Upper lobe of left lung (tissue), 6 donors: ENCODE measurements at regions not wholly inside any gene's neighbourhood (a gene's known extent, or its start where the extent isn't known, plus 50 kb on each side); places are given as distances from the start of the nearest gene placed in this dataset.

Source experiments
- ATAC-seq, 2 donors: fragments of 200-7000 bp; cut with Tn5 transposase; one replicate each; pipeline ENCODE4 v1.9.1; 2022; ENCODE audit warnings: mild to moderate bottlenecking in 2 of 2, moderate library complexity in 2 of 2; ENCODE audit not compliant: low FRiP score in 2 of 2
- DNase-seq, 2 donors: peaks; one replicate each; pipeline ENCODE4 v3.0.0-alpha.2; 2019 to 2020
- H3K27ac ChIP-seq, 4 donors: fragments of 200-600 bp; sonication (generic); one replicate each; pipeline ENCODE4 v1.5.1; 2016 to 2019
- H3K27me3 ChIP-seq, 4 donors: fragments of 200-600 bp; sonication (generic); one replicate each; pipeline ENCODE4 v1.5.1; 2017 to 2019
- H3K36me3 ChIP-seq, 4 donors: fragments of 200-600 bp; sonication (generic); one replicate each; pipeline ENCODE4 v1.5.1; 2016 to 2019
- H3K4me1 ChIP-seq, 4 donors: fragments of 200-600 bp; sonication (generic); one replicate each; pipeline ENCODE4 v1.5.1; 2018 to 2019
- H3K4me3 ChIP-seq, 4 donors: fragments of 200-600 bp; sonication (generic); one replicate each; pipeline ENCODE4 v1.5.1; 2017 to 2019; ENCODE audit warnings: mild to moderate bottlenecking in 2 of 4, moderate library complexity in 1 of 4
- H3K9me3 ChIP-seq, 4 donors: fragments of 200-600 bp; sonication (generic); one replicate each; pipeline ENCODE4 v1.5.1; 2018 to 2019
- CTCF ChIP-seq, 6 experiments: fragments of 450-650 bp in 4 of 6; fragments of 200-600 bp in 2 of 6; sonication (generic) in 2 of 6; IDR thresholded peaks; one replicate each; pipeline ENCODE4 v1.5.1; 2016 to 2019; ENCODE audit warnings: antibody characterized with exemption in 6 of 6
- EP300 ChIP-seq, 4 donors: sonication (generic); formaldehyde crosslinking; IDR thresholded peaks; one replicate each; pipeline ENCODE4 v1.5.1; 2017; ENCODE audit warnings: antibody characterized with exemption in 4 of 4, control low read depth in 2 of 4
- POLR2A ChIP-seq, 4 donors: fragments of 450-650 bp; IDR thresholded peaks; one replicate each; pipeline ENCODE4 v1.5.1; 2016 to 2017; ENCODE audit warnings: antibody characterized with exemption in 4 of 4, mild to moderate bottlenecking in 2 of 4
- POLR2AphosphoS5 ChIP-seq, 2 donors: sonication (generic); formaldehyde crosslinking; IDR thresholded peaks; one replicate each; pipeline ENCODE4 v1.5.1; 2017; ENCODE audit warnings: antibody characterized with exemption in 2 of 2
- WGBS, 2 donors: methylation state at CpG; one replicate each; pipeline ENCODE4 v1.1.5; 2017 to 2018; 5-methylcytosine and 5-hydroxymethylcytosine counted together
- donor health status: DM: no; HTN: no; CAD: no; lungs with moderate emphysema.
- donor health status: DM: no; HTN: yes; CAD: no; lungs with severe emphysema.

GRCh38 chr20:56926501-56926900, 297.4 kb downstream of the TFAP2C start:
- Histone ChIP-seq H3K36me3 (no peaks in the 10 kb centered on the region), H3K27ac (no peak overlapping the region), H3K4me1 (peaks cover 5 to 16% (median 7%) of the 10 kb centered on the region in 4 donors), H3K27me3 (peaks cover 0 to 32% (median 18%) of the 10 kb centered on the region in 4 donors), H3K4me3 (no peak overlapping the region), H3K9me3 (no peaks in the 10 kb centered on the region)
- ATAC-seq = no peak
- DNase-seq = no peak
- 47 to 51% methylated on average over 2 of the region's 2 CpGs for WGBS, 2 donors
- TF ChIP-seq EP300 (IDR thresholded peaks at IDR 0.05) = no peak
- no peak for TF ChIP-seq POLR2AphosphoS5 (IDR thresholded peaks at IDR 0.05)
- TF ChIP-seq CTCF (IDR thresholded peaks at IDR 0.05) = no peak
- no peak for TF ChIP-seq POLR2A (IDR thresholded peaks at IDR 0.05)

DNA sequence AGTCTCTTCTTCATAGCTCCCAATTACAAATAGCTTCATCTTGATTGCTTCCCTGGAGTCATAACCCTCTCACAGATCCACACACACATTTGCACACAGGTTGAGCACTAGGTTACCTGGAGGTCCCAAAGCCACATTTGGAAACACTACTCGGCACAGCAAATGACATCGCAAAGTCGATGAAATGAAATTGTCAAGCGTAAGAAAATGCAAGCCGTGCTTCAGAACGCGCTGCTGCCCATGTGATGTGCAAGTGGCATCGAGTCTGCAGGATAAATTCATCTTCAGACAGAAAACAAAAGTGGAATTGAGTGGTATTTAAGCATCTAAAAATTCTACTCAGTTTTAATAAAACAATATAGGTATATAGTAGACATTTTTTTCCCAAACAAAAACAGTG, 298.0 kb downstream of the TFAP2C start:
- 44 to 80% methylated on average over 8 of the region's 8 CpGs for WGBS, 2 donors
- Histone ChIP-seq H3K36me3 (no peaks in the 10 kb centered on the region), H3K4me1 (peaks cover 5 to 16% (median 7%) of the 10 kb centered on the region in 4 donors), H3K27me3 (peaks cover 0 to 32% (median 16%) of the 10 kb centered on the region in 4 donors), H3K4me3 (no peak overlapping the region), H3K27ac (no peak overlapping the region), H3K9me3 (no peaks in the 10 kb centered on the region)
- no peak for DNase-seq
- TF ChIP-seq POLR2A (IDR thresholded peaks at IDR 0.05) (no peak), CTCF (IDR thresholded peaks at IDR 0.05) (no peak)
- no peak for ATAC-seq

DNA sequence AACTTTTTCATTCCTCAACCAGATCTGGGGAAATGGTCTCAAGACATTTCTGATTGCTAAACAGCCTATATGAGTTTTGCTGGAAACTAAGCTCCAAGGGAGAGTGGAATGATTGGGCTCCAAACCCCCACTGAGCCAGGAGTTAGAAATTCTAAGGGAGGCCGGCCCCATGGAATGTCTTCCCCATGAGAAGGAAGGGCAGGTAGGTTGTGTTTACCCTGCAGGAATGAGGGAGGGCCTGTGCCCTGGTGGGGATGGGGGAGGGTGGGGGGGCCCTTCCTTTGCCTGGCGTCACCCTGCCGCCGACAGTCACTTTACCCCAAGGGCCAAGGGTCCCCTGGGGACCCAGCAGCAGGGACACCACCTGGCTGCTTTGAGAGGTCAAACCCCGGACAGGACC, 298.9 kb downstream of the TFAP2C start:
- no peaks in the 10 kb centered on the region for H3K9me3 ChIP-seq
- 13 to 18% methylated on average over 5 of the region's 5 CpGs for WGBS, 2 donors
- no peak for TF ChIP-seq POLR2A (IDR thresholded peaks at IDR 0.05)
- no peak for TF ChIP-seq EP300 (IDR thresholded peaks at IDR 0.05)
- TF ChIP-seq POLR2AphosphoS5 (IDR thresholded peaks at IDR 0.05) = no peak
- TF ChIP-seq CTCF (IDR thresholded peaks at IDR 0.05) = no peak
- no peaks in the 10 kb centered on the region for H3K36me3 ChIP-seq
- peaks cover 5 to 16% (median 7%) of the 10 kb centered on the region in 4 donors for H3K4me1 ChIP-seq
- no peak overlapping the region for H3K4me3 ChIP-seq
- H3K27me3 ChIP-seq = peaks cover 0 to 32% (median 16%) of the 10 kb centered on the region in 4 donors
- no peak for DNase-seq
- H3K27ac ChIP-seq = no peak overlapping the region
- ATAC-seq = no peak

- peaks cover 5 to 16% (median 7%) of the 10 kb centered on the region in 4 donors for H3K4me1 ChIP-seq
- no peak overlapping the region for H3K27ac ChIP-seq
- no peaks in the 10 kb centered on the region for H3K9me3 ChIP-seq
- TF ChIP-seq EP300 (IDR thresholded peaks at IDR 0.05) = no peak
- H3K36me3 ChIP-seq = no peaks in the 10 kb centered on the region
- H3K4me3 ChIP-seq = no peak overlapping the region
- ATAC-seq (no peak), DNase-seq (no peak)
- peaks cover 0 to 27% (median 14%) of the 10 kb centered on the region in 4 donors for H3K27me3 ChIP-seq
- 17 to 24% methylated on average over 7 of the region's 7 CpGs for WGBS, 2 donors
Observed at GRCh38 chr20:56929606-56930005, 300.5 kb downstream of the TFAP2C start.

DNA sequence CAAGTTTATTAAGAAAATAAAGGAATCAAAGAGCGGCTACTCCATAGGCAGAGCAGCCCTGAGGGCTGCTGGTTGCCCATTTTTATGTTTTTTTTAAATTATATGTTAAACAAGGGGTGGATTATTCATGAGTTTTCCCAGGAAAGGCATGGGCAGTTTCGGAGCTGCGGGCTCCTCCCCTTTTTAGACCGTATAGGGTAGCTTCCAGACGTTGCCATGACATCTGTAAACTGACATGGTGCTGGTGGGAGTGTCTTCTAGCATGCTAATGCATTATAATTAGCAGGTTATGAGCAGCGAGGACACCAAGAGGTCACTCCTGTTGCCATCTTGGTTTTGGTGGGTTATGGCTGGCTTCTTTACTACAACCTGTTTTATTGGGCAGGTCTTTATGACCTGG, 301.8 kb downstream of the TFAP2C start:
- DNase-seq (no peak), ATAC-seq (no peak)
- WGBS, 2 donors = 77 to 79% methylated on average over 6 of the region's 6 CpGs
- Histone ChIP-seq H3K9me3 (no peaks in the 10 kb centered on the region), H3K27me3 (peaks cover 0 to 15% (median 4%) of the 10 kb centered on the region in 4 donors), H3K4me1 (peaks cover 0 to 3% (median 0%) of the 10 kb centered on the region in 4 donors), H3K36me3 (no peaks in the 10 kb centered on the region), H3K4me3 (no peak overlapping the region), H3K27ac (no peak overlapping the region)
- TF ChIP-seq CTCF (IDR thresholded peaks at IDR 0.05) (no peak), EP300 (IDR thresholded peaks at IDR 0.05) (no peak)
